ENCODE measurements at regions not wholly inside any gene's neighbourhood (a gene's known extent, or its start where the extent isn't known, plus 50 kb on each side); places are given as distances from the start of the nearest gene placed in this dataset.
A peak's percentile ranks its signal among the peaks of the same experiment; 100 is the strongest.

GRCh38 chr20:10800288-10800687 is 126.5 kb upstream of the JAG1 start (continued):
- TF ChIP-seq, protein P1, sequence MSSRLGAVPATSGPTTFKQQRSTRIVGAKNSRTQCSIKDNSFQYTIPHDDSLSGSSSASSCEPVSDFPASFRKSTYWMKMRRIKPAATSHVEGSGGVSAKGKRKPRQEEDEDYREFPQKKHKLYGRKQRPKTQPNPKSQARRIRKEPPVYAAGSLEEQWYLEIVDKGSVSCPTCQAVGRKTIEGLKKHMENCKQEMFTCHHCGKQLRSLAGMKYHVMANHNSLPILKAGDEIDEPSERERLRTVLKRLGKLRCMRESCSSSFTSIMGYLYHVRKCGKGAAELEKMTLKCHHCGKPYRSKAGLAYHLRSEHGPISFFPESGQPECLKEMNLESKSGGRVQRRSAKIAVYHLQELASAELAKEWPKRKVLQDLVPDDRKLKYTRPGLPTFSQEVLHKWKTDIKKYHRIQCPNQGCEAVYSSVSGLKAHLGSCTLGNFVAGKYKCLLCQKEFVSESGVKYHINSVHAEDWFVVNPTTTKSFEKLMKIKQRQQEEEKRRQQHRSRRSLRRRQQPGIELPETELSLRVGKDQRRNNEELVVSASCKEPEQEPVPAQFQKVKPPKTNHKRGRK (CRISPR knock-in tag; IDR thresholded peaks at IDR 0.05) = no peak
- TF ChIP-seq SKI (IDR thresholded peaks at IDR 0.05; ENCODE audit: partially characterized antibody) (peak; percentile 81), ZNF614 (CRISPR knock-in tag; IDR thresholded peaks at IDR 0.05; ENCODE audit: borderline replicate concordance) (0 out of 2 replicates have a peak, but pooled peaks have one; percentile 37), ZNF124 (CRISPR knock-in tag; IDR thresholded peaks at IDR 0.05) (no peak), SAFB2 (CRISPR knock-in tag; IDR thresholded peaks at IDR 0.05; ENCODE audit: borderline replicate concordance, low read depth) (no peak), KDM1A (CRISPR knock-in tag; IDR thresholded peaks at IDR 0.05) (peak; percentile 36; the same call in 1 of the 2 replicates), TCF7 (IDR thresholded peaks at IDR 0.05; ENCODE audit: low read depth) (peak; percentile 82), RCOR2 (CRISPR knock-in tag; IDR thresholded peaks at IDR 0.05) (0 out of 2 replicates have a peak, but pooled peaks have one; percentile 37), ATM (IDR thresholded peaks at IDR 0.05; ENCODE audit: borderline replicate concordance) (no peak), SMYD3 (CRISPR knock-in tag; IDR thresholded peaks at IDR 0.05) (no peak), PITX1 (CRISPR knock-in tag; IDR thresholded peaks at IDR 0.05) (0 out of 2 replicates have a peak, but pooled peaks have one; percentile 27), SAP130 (CRISPR knock-in tag; IDR thresholded peaks at IDR 0.05; ENCODE audit: low read depth) (peak; percentile 53; the same call in 1 of the 2 replicates), FOXC1 (CRISPR knock-in tag; IDR thresholded peaks at IDR 0.05; ENCODE audit: borderline replicate concordance) (no peak), SOX5 (CRISPR knock-in tag; IDR thresholded peaks at IDR 0.05; ENCODE audit: borderline replicate concordance) (peak; percentile 96)
- TF ChIP-seq, protein P2, sequence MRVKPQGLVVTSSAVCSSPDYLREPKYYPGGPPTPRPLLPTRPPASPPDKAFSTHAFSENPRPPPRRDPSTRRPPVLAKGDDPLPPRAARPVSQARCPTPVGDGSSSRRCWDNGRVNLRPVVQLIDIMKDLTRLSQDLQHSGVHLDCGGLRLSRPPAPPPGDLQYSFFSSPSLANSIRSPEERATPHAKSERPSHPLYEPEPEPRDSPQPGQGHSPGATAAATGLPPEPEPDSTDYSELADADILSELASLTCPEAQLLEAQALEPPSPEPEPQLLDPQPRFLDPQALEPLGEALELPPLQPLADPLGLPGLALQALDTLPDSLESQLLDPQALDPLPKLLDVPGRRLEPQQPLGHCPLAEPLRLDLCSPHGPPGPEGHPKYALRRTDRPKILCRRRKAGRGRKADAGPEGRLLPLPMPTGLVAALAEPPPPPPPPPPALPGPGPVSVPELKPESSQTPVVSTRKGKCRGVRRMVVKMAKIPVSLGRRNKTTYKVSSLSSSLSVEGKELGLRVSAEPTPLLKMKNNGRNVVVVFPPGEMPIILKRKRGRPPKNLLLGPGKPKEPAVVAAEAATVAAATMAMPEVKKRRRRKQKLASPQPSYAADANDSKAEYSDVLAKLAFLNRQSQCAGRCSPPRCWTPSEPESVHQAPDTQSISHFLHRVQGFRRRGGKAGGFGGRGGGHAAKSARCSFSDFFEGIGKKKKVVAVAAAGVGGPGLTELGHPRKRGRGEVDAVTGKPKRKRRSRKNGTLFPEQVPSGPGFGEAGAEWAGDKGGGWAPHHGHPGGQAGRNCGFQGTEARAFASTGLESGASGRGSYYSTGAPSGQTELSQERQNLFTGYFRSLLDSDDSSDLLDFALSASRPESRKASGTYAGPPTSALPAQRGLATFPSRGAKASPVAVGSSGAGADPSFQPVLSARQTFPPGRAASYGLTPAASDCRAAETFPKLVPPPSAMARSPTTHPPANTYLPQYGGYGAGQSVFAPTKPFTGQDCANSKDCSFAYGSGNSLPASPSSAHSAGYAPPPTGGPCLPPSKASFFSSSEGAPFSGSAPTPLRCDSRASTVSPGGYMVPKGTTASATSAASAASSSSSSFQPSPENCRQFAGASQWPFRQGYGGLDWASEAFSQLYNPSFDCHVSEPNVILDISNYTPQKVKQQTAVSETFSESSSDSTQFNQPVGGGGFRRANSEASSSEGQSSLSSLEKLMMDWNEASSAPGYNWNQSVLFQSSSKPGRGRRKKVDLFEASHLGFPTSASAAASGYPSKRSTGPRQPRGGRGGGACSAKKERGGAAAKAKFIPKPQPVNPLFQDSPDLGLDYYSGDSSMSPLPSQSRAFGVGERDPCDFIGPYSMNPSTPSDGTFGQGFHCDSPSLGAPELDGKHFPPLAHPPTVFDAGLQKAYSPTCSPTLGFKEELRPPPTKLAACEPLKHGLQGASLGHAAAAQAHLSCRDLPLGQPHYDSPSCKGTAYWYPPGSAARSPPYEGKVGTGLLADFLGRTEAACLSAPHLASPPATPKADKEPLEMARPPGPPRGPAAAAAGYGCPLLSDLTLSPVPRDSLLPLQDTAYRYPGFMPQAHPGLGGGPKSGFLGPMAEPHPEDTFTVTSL (CRISPR knock-in tag; IDR thresholded peaks at IDR 0.05; ENCODE audit: borderline replicate concordance) = peak; percentile 78; the same call in 1 of the 2 replicates
- TF ChIP-seq, protein P3, sequence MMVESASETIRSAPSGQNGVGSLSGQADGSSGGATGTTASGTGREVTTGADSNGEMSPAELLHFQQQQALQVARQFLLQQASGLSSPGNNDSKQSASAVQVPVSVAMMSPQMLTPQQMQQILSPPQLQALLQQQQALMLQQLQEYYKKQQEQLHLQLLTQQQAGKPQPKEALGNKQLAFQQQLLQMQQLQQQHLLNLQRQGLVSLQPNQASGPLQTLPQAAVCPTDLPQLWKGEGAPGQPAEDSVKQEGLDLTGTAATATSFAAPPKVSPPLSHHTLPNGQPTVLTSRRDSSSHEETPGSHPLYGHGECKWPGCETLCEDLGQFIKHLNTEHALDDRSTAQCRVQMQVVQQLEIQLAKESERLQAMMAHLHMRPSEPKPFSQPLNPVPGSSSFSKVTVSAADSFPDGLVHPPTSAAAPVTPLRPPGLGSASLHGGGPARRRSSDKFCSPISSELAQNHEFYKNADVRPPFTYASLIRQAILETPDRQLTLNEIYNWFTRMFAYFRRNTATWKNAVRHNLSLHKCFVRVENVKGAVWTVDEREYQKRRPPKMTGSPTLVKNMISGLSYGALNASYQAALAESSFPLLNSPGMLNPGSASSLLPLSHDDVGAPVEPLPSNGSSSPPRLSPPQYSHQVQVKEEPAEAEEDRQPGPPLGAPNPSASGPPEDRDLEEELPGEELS (CRISPR knock-in tag; IDR thresholded peaks at IDR 0.05) = peak; percentile 70
- TF ChIP-seq, protein P4, sequence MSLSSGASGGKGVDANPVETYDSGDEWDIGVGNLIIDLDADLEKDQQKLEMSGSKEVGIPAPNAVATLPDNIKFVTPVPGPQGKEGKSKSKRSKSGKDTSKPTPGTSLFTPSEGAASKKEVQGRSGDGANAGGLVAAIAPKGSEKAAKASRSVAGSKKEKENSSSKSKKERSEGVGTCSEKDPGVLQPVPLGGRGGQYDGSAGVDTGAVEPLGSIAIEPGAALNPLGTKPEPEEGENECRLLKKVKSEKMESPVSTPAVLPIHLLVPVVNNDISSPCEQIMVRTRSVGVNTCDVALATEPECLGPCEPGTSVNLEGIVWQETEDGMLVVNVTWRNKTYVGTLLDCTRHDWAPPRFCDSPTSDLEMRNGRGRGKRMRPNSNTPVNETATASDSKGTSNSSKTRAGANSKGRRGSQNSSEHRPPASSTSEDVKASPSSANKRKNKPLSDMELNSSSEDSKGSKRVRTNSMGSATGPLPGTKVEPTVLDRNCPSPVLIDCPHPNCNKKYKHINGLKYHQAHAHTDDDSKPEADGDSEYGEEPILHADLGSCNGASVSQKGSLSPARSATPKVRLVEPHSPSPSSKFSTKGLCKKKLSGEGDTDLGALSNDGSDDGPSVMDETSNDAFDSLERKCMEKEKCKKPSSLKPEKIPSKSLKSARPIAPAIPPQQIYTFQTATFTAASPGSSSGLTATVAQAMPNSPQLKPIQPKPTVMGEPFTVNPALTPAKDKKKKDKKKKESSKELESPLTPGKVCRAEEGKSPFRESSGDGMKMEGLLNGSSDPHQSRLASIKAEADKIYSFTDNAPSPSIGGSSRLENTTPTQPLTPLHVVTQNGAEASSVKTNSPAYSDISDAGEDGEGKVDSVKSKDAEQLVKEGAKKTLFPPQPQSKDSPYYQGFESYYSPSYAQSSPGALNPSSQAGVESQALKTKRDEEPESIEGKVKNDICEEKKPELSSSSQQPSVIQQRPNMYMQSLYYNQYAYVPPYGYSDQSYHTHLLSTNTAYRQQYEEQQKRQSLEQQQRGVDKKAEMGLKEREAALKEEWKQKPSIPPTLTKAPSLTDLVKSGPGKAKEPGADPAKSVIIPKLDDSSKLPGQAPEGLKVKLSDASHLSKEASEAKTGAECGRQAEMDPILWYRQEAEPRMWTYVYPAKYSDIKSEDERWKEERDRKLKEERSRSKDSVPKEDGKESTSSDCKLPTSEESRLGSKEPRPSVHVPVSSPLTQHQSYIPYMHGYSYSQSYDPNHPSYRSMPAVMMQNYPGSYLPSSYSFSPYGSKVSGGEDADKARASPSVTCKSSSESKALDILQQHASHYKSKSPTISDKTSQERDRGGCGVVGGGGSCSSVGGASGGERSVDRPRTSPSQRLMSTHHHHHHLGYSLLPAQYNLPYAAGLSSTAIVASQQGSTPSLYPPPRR (CRISPR knock-in tag; IDR thresholded peaks at IDR 0.05; ENCODE audit: borderline replicate concordance) = peak; percentile 85; the same call in 1 of the 2 replicates
